ENCODE measurements at regions not wholly inside any gene's neighbourhood (a gene's known extent, or its start where the extent isn't known, plus 50 kb on each side); places are given as distances from the start of the nearest gene placed in this dataset.

DNA sequence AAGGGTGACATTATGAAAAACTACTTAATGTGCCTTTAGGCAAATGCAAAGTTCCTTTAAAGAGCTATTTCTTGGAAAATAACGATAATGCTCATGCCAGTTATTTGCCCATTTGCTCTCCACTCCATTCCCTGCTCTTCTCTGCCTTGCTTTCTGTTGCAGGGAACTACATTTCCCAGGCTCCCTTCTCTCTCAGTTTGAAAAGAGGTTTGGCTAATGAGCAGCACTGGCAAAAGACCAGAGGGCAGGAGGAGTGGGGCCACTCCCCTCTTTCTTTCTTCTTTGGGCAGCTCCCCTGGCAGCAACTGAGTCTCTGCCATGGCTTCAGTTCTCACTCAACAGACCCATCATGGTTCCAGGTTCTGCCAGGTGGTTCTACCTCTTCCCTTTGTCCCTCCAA lies 130.5 kb downstream of the RWDD3 start (continued):
- TF ChIP-seq, protein P1, sequence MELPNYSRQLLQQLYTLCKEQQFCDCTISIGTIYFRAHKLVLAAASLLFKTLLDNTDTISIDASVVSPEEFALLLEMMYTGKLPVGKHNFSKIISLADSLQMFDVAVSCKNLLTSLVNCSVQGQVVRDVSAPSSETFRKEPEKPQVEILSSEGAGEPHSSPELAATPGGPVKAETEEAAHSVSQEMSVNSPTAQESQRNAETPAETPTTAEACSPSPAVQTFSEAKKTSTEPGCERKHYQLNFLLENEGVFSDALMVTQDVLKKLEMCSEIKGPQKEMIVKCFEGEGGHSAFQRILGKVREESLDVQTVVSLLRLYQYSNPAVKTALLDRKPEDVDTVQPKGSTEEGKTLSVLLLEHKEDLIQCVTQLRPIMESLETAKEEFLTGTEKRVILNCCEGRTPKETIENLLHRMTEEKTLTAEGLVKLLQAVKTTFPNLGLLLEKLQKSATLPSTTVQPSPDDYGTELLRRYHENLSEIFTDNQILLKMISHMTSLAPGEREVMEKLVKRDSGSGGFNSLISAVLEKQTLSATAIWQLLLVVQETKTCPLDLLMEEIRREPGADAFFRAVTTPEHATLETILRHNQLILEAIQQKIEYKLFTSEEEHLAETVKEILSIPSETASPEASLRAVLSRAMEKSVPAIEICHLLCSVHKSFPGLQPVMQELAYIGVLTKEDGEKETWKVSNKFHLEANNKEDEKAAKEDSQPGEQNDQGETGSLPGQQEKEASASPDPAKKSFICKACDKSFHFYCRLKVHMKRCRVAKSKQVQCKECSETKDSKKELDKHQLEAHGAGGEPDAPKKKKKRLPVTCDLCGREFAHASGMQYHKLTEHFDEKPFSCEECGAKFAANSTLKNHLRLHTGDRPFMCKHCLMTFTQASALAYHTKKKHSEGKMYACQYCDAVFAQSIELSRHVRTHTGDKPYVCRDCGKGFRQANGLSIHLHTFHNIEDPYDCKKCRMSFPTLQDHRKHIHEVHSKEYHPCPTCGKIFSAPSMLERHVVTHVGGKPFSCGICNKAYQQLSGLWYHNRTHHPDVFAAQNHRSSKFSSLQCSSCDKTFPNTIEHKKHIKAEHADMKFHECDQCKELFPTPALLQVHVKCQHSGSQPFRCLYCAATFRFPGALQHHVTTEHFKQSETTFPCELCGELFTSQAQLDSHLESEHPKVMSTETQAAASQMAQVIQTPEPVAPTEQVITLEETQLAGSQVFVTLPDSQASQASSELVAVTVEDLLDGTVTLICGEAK (IDR thresholded peaks at IDR 0.05), result no peak
- TF ChIP-seq, protein P1 (CRISPR knock-in tag; IDR thresholded peaks at IDR 0.05), result no peak
- TF ChIP-seq ZNF436 (CRISPR knock-in tag; IDR thresholded peaks at IDR 0.05) (no peak), CXXC5 (CRISPR knock-in tag; IDR thresholded peaks at IDR 0.05) (no peak), NCOA1 (IDR thresholded peaks at IDR 0.05; ENCODE audit: low read depth) (no peak)
